ENCODE measurements at regions not wholly inside any gene's neighbourhood (a gene's known extent, or its start where the extent isn't known, plus 50 kb on each side); places are given as distances from the start of the nearest gene placed in this dataset.

- Histone ChIP-seq H3K4me3 (ENCODE audit: low read length) (no peak overlapping the region), H3K4me1 (ENCODE audit: control insufficient read depth, insufficient read depth, low read length) (no peaks in the 10 kb centered on the region), H3K27ac (ENCODE audit: low read length) (no peak overlapping the region), H3K9me3 (ENCODE audit: control insufficient read depth, low read depth, low read length) (no peaks in the 10 kb centered on the region), H3K27me3 (ENCODE audit: control insufficient read depth, insufficient read depth, low read length) (no peaks in the 10 kb centered on the region), H3K36me3 (ENCODE audit: control insufficient read depth, insufficient read depth, low read length) (no peaks in the 10 kb centered on the region)
- DNase-seq = no peak
- WGBS (ENCODE audit: insufficient coverage, low lambda C conversion rate) = 40% methylated on average over 1 of the region's 6 CpGs
Observed at GRCh38 chr5:7043797-7044196, 330.6 kb downstream of the TENT4A start.

GRCh38 chr5:7047511-7048261 is 334.5 kb downstream of the TENT4A start:
- no peaks in the 10 kb centered on the region for H3K9me3 ChIP-seq (ENCODE audit: control insufficient read depth, low read depth, low read length)
- H3K36me3 ChIP-seq (ENCODE audit: control insufficient read depth, insufficient read depth, low read length) = no peaks in the 10 kb centered on the region
- no peak overlapping the region for H3K4me3 ChIP-seq (ENCODE audit: low read length)
- DNase-seq = peak in 1 of 2 donors; percentile 17
- 17% methylated on average over 1 of the region's 7 CpGs for WGBS (ENCODE audit: insufficient coverage, low lambda C conversion rate)
- no peaks in the 10 kb centered on the region for H3K4me1 ChIP-seq (ENCODE audit: control insufficient read depth, insufficient read depth, low read length)
- no peak overlapping the region for H3K27ac ChIP-seq (ENCODE audit: low read length)
- H3K27me3 ChIP-seq (ENCODE audit: control insufficient read depth, insufficient read depth, low read length) = no peaks in the 10 kb centered on the region

- no peak overlapping the region for H3K4me3 ChIP-seq (ENCODE audit: low read length)
- H3K27ac ChIP-seq (ENCODE audit: low read length) = no peak overlapping the region
- H3K36me3 ChIP-seq (ENCODE audit: control insufficient read depth, insufficient read depth, low read length) = no peaks in the 10 kb centered on the region
- no peaks in the 10 kb centered on the region for H3K9me3 ChIP-seq (ENCODE audit: control insufficient read depth, low read depth, low read length)
- H3K4me1 ChIP-seq (ENCODE audit: control insufficient read depth, insufficient read depth, low read length) = no peaks in the 10 kb centered on the region
- no peak for DNase-seq
- H3K27me3 ChIP-seq (ENCODE audit: control insufficient read depth, insufficient read depth, low read length) = no peaks in the 10 kb centered on the region
- no CpG with 5 or more reads among the region's 1 CpG for WGBS (ENCODE audit: insufficient coverage, low lambda C conversion rate)
Observed at GRCh38 chr5:7050986-7051385, 337.8 kb downstream of the TENT4A start.

- Histone ChIP-seq H3K27me3 (ENCODE audit: control insufficient read depth, insufficient read depth, low read length) (no peaks in the 10 kb centered on the region), H3K4me3 (ENCODE audit: low read length) (no peak overlapping the region), H3K36me3 (ENCODE audit: control insufficient read depth, insufficient read depth, low read length) (no peaks in the 10 kb centered on the region), H3K9me3 (ENCODE audit: control insufficient read depth, low read depth, low read length) (no peaks in the 10 kb centered on the region), H3K4me1 (ENCODE audit: control insufficient read depth, insufficient read depth, low read length) (no peaks in the 10 kb centered on the region), H3K27ac (ENCODE audit: low read length) (no peak overlapping the region)
- no peak for DNase-seq
Observed at GRCh38 chr5:7053125-7053524, 339.9 kb downstream of the TENT4A start.

DNA sequence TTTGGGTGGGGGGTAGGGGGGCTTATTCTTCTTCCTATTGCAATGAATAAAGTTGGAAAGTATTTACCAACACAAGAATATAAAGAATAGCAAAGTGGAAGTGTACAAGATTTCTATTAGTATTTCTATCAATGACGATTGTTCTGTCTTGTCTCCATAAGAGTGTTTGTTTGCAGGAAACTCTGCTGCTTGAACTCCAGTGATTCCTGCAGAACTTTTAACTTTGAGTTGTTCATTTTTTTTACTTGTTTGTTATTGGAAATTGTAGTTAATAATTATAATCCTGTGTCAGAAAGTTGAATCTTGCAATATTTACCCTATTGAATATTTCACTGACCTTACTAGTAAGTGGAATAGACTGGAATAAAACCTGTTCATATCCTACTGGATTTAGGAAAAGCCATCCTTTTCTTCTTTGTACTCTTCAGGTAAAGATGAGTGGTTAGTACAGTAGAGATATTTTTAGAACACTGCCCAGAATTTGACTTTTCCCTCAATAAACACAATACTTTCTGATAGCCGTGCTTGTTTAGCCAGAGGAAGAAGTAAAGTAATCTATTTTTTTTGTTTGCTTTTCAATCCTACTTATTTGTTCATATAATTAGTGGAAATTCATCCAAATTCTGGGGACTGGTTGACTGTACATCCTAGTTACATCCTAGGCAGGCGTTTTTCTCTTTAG is 340.4 kb downstream of the TENT4A start:
- H3K27ac ChIP-seq (ENCODE audit: low read length) = no peak overlapping the region
- H3K9me3 ChIP-seq (ENCODE audit: control insufficient read depth, low read depth, low read length) = no peaks in the 10 kb centered on the region
- H3K36me3 ChIP-seq (ENCODE audit: control insufficient read depth, insufficient read depth, low read length) = no peaks in the 10 kb centered on the region
- no peaks in the 10 kb centered on the region for H3K4me1 ChIP-seq (ENCODE audit: control insufficient read depth, insufficient read depth, low read length)
- WGBS (ENCODE audit: insufficient coverage, low lambda C conversion rate) = no CpG with 5 or more reads among the region's 3 CpGs
- H3K27me3 ChIP-seq (ENCODE audit: control insufficient read depth, insufficient read depth, low read length) = no peaks in the 10 kb centered on the region
- DNase-seq = no peak
- no peak overlapping the region for H3K4me3 ChIP-seq (ENCODE audit: low read length)

DNA sequence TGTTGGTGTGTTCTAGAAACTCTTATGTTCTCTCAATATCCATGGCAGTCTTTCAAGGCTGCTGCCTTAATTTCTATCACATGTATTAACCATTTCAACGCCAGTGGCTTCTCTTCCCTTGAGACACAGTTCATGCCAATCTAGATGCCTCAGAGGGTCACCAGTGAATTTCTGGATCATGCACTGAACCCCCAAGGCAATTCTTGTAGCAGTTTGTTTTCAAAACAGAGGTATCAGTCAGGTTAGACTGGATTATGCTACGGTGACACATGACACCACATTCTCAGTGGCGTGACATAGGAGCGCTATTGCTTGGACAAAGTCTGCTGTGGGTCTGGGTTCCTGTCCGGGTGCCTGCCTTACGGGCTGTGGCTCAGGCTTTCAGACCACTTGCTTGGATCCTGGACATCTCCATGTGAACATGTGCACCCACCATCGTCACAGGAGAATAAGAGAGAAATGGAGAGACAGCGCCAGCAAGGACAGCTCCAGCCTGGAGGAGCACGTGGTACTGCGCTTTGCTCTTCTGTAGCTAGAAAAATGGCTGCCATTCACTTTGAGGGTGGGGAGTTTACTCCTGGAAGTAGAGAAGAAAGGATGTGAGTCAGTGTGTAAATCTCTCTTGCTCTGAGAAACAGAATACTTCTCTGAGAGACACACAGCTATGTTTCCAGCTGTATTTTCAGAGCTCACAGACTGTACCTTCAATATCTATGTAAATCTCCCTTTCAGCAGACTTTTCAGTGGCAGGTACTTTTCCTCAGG is 329.3 kb upstream of the ADCY2 start:
- no peaks in the 10 kb centered on the region for H3K27me3 ChIP-seq (ENCODE audit: control insufficient read depth, insufficient read depth, low read length)
- H3K27ac ChIP-seq (ENCODE audit: low read length) = no peak overlapping the region
- no peak overlapping the region for H3K4me3 ChIP-seq (ENCODE audit: low read length)
- WGBS (ENCODE audit: insufficient coverage, low lambda C conversion rate) = no CpG with 5 or more reads among the region's 10 CpGs
- DNase-seq = no peak
- no peaks in the 10 kb centered on the region for H3K36me3 ChIP-seq (ENCODE audit: control insufficient read depth, insufficient read depth, low read length)
- H3K4me1 ChIP-seq (ENCODE audit: control insufficient read depth, insufficient read depth, low read length) = no peaks in the 10 kb centered on the region
- no peaks in the 10 kb centered on the region for H3K9me3 ChIP-seq (ENCODE audit: control insufficient read depth, low read depth, low read length)

GRCh38 chr5:7068156-7068555 is 327.8 kb upstream of the ADCY2 start:
- no peaks in the 10 kb centered on the region for H3K27me3 ChIP-seq (ENCODE audit: control insufficient read depth, insufficient read depth, low read length)
- no peaks in the 10 kb centered on the region for H3K9me3 ChIP-seq (ENCODE audit: control insufficient read depth, low read depth, low read length)
- H3K27ac ChIP-seq (ENCODE audit: low read length) = no peak overlapping the region
- H3K36me3 ChIP-seq (ENCODE audit: control insufficient read depth, insufficient read depth, low read length) = no peaks in the 10 kb centered on the region
- H3K4me3 ChIP-seq (ENCODE audit: low read length) = no peak overlapping the region
- DNase-seq = no peak
- WGBS (ENCODE audit: insufficient coverage, low lambda C conversion rate) = 80% methylated on average over 1 of the region's 6 CpGs
- no peaks in the 10 kb centered on the region for H3K4me1 ChIP-seq (ENCODE audit: control insufficient read depth, insufficient read depth, low read length)

DNA sequence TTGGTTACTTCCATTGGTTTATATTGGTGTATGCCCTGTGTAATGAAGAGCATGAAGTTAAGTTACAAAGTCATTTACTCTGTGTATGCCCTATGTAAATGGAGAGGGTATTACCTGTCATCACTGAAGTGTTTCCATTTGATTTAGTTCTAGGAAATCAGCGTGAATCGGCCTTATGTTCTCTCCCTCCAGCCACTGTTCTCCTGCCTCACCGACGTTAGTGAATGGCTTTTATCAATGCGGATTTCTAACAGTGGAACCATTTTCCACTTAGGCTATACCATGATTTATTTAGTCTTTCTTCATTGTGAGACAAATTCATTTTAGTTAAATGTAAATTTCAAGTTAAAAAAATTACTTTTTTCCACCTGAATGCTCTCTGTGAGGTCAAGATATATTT is 327.0 kb upstream of the ADCY2 start:
- 80% methylated on average over 2 of the region's 5 CpGs for WGBS (ENCODE audit: insufficient coverage, low lambda C conversion rate)
- Histone ChIP-seq H3K4me3 (ENCODE audit: low read length) (no peak overlapping the region), H3K9me3 (ENCODE audit: control insufficient read depth, low read depth, low read length) (no peaks in the 10 kb centered on the region), H3K36me3 (ENCODE audit: control insufficient read depth, insufficient read depth, low read length) (no peaks in the 10 kb centered on the region), H3K4me1 (ENCODE audit: control insufficient read depth, insufficient read depth, low read length) (no peaks in the 10 kb centered on the region), H3K27me3 (ENCODE audit: control insufficient read depth, insufficient read depth, low read length) (no peaks in the 10 kb centered on the region), H3K27ac (ENCODE audit: low read length) (no peak overlapping the region)
- no peak for DNase-seq

- Histone ChIP-seq H3K4me1 (ENCODE audit: control insufficient read depth, insufficient read depth, low read length) (no peaks in the 10 kb centered on the region), H3K27ac (ENCODE audit: low read length) (no peak overlapping the region), H3K27me3 (ENCODE audit: control insufficient read depth, insufficient read depth, low read length) (no peaks in the 10 kb centered on the region), H3K36me3 (ENCODE audit: control insufficient read depth, insufficient read depth, low read length) (no peaks in the 10 kb centered on the region), H3K9me3 (ENCODE audit: control insufficient read depth, low read depth, low read length) (no peaks in the 10 kb centered on the region), H3K4me3 (ENCODE audit: low read length) (no peak overlapping the region)
- 0% methylated on average over 1 of the region's 4 CpGs for WGBS (ENCODE audit: insufficient coverage, low lambda C conversion rate)
- no peak for DNase-seq
Observed at GRCh38 chr5:7072188-7072587, 323.8 kb upstream of the ADCY2 start.

- Histone ChIP-seq H3K4me3 (ENCODE audit: low read length) (no peak overlapping the region), H3K36me3 (ENCODE audit: control insufficient read depth, insufficient read depth, low read length) (no peaks in the 10 kb centered on the region), H3K27ac (ENCODE audit: low read length) (no peak overlapping the region), H3K9me3 (ENCODE audit: control insufficient read depth, low read depth, low read length) (no peaks in the 10 kb centered on the region), H3K4me1 (ENCODE audit: control insufficient read depth, insufficient read depth, low read length) (no peaks in the 10 kb centered on the region), H3K27me3 (ENCODE audit: control insufficient read depth, insufficient read depth, low read length) (no peaks in the 10 kb centered on the region)
- WGBS (ENCODE audit: insufficient coverage, low lambda C conversion rate) = no CpG with 5 or more reads among the region's 6 CpGs
- DNase-seq = no peak
Observed at GRCh38 chr5:7073666-7074065, 322.3 kb upstream of the ADCY2 start.
